Activated T-helper 2 cell treated with anti-CD3 and anti-CD28 coated beads, Interferon-gamma antibody, Interleukin-2, Interleukin-4, amounts not matched to agents 10 μg/mL and 5 μg/mL and 100 μg/mL, durations not matched to agents 14 hours and 24 hours and 36 hours (primary cell): ENCODE measurements at regions not wholly inside any gene's neighbourhood (a gene's known extent, or its start where the extent isn't known, plus 50 kb on each side); places are given as distances from the start of the nearest gene placed in this dataset.
"Not testable (repeated sequence)": the region's sequence is repeated elsewhere in the genome, so short reads cannot be mapped to it uniquely, and the experiment has no call there.

Experiments
- DNase-seq: peaks from one replicate; pipeline ENCODE4 v3.0.0; 2021; ENCODE audit warnings: low spot score
- H3K27ac Mint-ChIP-seq: one replicate; pipeline ENCODE4 v1.8.0; 2021; ENCODE audit warnings: mixed read lengths
- H3K27me3 Mint-ChIP-seq: one replicate; pipeline ENCODE4 v1.8.0; 2021; ENCODE audit warnings: low read depth, mixed read lengths
- H3K36me3 Mint-ChIP-seq: one replicate; pipeline ENCODE4 v1.8.0; 2021; ENCODE audit warnings: low read depth, mixed read lengths
- H3K4me1 Mint-ChIP-seq: one replicate; pipeline ENCODE4 v1.8.0; 2021; ENCODE audit warnings: low read depth, mixed read lengths
- H3K4me3 Mint-ChIP-seq: one replicate; pipeline ENCODE4 v1.8.0; 2021; ENCODE audit warnings: low read depth, mild to moderate bottlenecking, moderate library complexity, mixed read lengths
- H3K9me3 Mint-ChIP-seq: one replicate; pipeline ENCODE4 v1.8.0; 2021; ENCODE audit warnings: mixed read lengths
- intact Hi-C: fragments of 100-400 bp; cut with micrococcal nuclease; formaldehyde crosslinking; loops from one replicate; pipeline ENCODE4 v1.15.1; 2023

DNA sequence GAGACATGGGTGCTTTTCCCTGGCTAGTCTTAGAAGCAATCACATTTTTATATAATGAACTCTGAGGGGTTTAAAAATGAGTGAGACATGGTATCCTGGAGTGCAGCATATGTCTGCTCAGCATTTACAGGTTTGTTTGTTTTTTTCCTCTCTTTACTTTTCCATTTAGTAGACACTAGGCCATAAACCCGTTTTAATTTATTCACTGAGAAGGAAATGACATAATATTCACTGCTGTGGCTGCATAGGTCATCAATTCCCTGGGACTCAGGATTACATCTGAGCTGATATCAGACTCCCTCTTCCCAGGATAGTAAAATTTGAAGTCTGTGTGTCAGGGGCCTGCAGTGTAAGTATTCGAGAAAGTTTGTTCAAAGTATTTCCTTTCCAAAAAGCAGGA is 178.9 kb upstream of the SPRY1 start:
- Mint-ChIP-seq H3K27ac (no peak overlapping the region), H3K4me3 (no peak overlapping the region), H3K36me3 (no peaks in the 10 kb centered on the region), H3K9me3 (no peaks in the 10 kb centered on the region), H3K4me1 (no peaks in the 10 kb centered on the region), H3K27me3 (no peaks in the 10 kb centered on the region)
- intact Hi-C loops, result no loop called here
- DNase-seq, result no peak

DNA sequence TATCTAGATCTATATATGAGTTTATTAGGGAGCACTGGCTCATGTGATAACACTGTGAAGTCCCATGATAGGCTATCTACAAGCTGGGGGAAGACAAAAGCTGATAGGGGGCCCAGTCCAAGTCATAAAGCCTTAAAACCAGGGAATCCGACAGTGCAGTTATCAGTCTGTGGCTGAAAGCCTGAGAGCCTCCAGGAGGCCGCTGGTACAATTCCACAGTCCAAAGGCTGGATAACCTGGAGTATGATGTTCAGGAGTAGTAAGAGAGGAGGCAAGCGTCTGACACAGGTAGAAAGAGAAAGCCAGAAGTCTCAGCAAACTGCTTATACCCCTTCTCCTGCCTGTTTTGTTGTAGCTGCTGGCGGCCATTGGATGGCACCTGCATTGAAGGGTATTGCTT is 177.6 kb upstream of the SPRY1 start:
- H3K9me3 Mint-ChIP-seq, result no peaks in the 10 kb centered on the region
- H3K36me3 Mint-ChIP-seq, result peaks cover 4% of the 10 kb centered on the region
- DNase-seq, result no peak
- no peaks in the 10 kb centered on the region for H3K4me1 Mint-ChIP-seq
- H3K27me3 Mint-ChIP-seq, result no peaks in the 10 kb centered on the region
- no peak overlapping the region for H3K4me3 Mint-ChIP-seq
- H3K27ac Mint-ChIP-seq, result no peak overlapping the region
- intact Hi-C loops, result no loop called here

DNA sequence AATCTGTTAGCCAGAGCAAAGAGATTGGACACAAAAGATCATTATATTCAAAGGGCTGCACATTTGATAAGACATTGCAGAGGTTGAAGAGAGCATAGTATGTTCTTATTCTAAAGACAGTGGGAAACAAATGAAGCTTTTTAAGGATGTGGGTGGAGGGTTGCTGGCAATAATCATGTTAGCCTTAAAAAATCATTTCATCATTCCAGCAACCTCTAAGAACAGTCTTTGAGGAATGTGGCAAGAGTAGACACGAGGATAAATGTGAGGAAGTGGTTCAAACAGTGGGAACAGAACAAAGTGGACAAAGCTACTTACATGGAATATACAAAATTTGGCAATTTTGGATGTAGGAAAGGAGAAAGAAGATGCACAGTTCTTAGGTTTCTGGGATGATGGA is 167.3 kb upstream of the SPRY1 start:
- Mint-ChIP-seq H3K27me3 (no peaks in the 10 kb centered on the region), H3K4me1 (no peaks in the 10 kb centered on the region), H3K4me3 (no peak overlapping the region), H3K36me3 (no peaks in the 10 kb centered on the region), H3K9me3 (no peaks in the 10 kb centered on the region), H3K27ac (no peak overlapping the region)
- intact Hi-C loops, result no loop called here
- DNase-seq, result no peak

DNA sequence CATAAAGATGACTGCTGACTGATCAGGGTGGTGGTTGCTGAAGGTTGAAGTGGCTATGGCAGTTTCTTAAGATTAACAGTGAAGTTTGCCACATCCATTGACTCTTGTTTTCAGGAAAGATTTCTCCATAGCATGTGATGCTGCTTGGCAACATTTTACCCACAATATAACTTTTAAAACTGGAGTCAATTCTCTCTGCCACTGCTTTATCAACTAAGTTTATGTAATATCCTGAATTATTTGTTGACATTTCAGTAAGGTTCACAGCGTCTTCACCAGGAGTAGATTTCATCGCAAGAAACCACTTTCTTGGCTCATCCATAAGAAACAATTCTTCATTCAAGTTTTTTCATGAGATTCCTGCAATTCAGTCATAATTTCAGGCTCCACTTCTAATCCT is 166.5 kb upstream of the SPRY1 start:
- H3K9me3 Mint-ChIP-seq, result no peaks in the 10 kb centered on the region
- no peaks in the 10 kb centered on the region for H3K4me1 Mint-ChIP-seq
- H3K4me3 Mint-ChIP-seq, result no peak overlapping the region
- intact Hi-C loops, result no loop called here
- no peak for DNase-seq
- H3K27ac Mint-ChIP-seq, result no peak overlapping the region
- H3K27me3 Mint-ChIP-seq, result no peaks in the 10 kb centered on the region
- H3K36me3 Mint-ChIP-seq, result no peaks in the 10 kb centered on the region

DNA sequence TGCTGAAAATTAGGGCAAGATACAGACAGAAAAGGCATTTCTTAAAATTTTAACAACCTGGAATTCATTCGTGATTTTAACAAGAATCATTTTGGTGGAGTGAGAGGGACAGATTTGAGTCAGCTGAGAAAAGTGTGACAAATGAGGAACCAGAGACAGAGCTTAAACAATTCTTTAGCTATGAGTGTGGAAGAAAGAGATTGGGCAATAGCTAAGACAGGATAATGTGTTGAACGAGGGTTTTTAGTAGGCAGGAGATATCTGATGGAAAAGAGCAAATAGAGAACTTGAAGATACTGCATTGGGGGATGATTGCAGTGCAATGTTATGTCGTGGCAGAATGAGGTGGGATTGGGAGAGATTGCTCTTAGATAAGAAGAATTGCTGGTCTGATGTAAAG is 164.2 kb upstream of the SPRY1 start:
- no peak for DNase-seq
- Mint-ChIP-seq H3K27me3 (no peaks in the 10 kb centered on the region), H3K4me3 (no peak overlapping the region), H3K4me1 (no peaks in the 10 kb centered on the region), H3K9me3 (no peaks in the 10 kb centered on the region), H3K27ac (no peak overlapping the region), H3K36me3 (no peaks in the 10 kb centered on the region)
- intact Hi-C loops, result no loop called here

DNA sequence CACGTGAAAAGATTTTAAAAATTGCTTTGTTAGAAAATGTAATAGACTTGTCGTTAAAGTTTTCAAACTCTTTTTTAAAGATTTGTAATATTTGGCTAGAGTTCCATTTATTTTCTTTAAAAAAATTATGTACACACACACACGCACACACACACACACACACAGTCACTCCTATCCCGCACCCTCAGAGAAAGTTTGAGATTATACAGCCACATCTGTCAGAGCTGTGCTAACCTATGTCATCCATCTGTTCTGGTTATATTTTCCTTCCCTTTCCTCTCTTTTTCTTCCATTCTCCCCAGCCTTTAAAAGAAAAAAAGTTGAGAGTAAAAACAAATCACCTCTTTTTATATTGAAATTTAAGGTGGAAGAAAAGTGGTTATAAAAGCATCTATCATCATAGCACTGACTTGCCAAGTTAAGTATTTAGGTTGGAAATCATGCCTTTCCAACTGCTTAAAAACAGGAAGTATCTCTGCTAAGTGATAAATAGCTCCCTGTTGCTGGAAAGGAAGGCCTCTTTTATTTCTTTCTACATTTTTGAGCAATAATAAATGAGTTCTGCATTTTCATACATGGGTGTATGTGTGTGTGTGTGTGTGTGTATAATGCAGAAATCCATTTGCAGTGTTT is 163.3 kb upstream of the SPRY1 start:
- no peaks in the 10 kb centered on the region for H3K36me3 Mint-ChIP-seq
- no peaks in the 10 kb centered on the region for H3K27me3 Mint-ChIP-seq
- H3K9me3 Mint-ChIP-seq, result no peaks in the 10 kb centered on the region
- H3K27ac Mint-ChIP-seq, result no peak overlapping the region
- no peak overlapping the region for H3K4me3 Mint-ChIP-seq
- intact Hi-C loops, result no loop called here
- H3K4me1 Mint-ChIP-seq, result no peaks in the 10 kb centered on the region
- DNase-seq, result no peak

DNA sequence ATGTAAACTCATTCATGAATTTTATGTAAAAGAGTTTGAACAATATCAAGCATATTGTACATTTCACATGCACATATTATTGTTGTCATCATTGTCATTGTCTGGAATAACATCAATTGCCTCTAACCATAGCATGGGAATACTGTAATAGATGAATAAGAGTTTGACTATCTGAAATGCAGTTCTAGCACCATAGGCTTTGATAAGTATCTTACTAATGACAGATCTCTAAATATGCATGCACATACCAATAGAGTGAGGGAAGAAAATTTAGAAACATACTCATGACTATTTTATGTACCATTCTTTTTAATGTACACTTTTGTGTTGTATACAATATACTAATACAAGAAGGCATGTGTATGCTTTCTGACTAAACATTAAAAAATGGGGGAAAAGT is 161.6 kb upstream of the SPRY1 start:
- no peaks in the 10 kb centered on the region for H3K27me3 Mint-ChIP-seq
- H3K36me3 Mint-ChIP-seq, result no peaks in the 10 kb centered on the region
- H3K4me1 Mint-ChIP-seq, result no peaks in the 10 kb centered on the region
- intact Hi-C loops, result no loop called here
- H3K27ac Mint-ChIP-seq, result no peak overlapping the region
- H3K4me3 Mint-ChIP-seq, result no peak overlapping the region
- H3K9me3 Mint-ChIP-seq, result no peaks in the 10 kb centered on the region
- DNase-seq, result no peak

DNA sequence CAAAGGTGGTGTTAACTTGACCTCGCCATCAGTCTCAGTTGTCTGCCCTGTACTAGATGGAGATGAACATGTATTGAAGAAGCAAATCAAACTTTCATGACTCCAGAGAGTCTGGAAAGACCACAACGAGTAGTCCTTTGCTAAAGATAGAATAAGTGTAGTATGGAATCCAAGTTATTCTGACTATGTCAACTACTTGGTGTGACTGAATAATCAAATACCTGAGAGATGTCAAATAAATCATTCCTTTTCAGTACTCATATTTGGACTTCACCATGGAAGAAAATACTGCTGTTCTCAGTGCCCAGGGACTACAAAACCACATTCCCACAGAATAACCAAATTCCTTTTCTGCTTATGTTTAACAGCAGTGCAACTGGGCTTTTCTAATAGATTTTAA is 161.2 kb upstream of the SPRY1 start:
- intact Hi-C loops, result no loop called here
- Mint-ChIP-seq H3K27me3 (no peaks in the 10 kb centered on the region), H3K36me3 (no peaks in the 10 kb centered on the region), H3K4me1 (no peaks in the 10 kb centered on the region), H3K9me3 (no peaks in the 10 kb centered on the region), H3K27ac (no peak overlapping the region), H3K4me3 (no peak overlapping the region)
- DNase-seq, result no peak

DNA sequence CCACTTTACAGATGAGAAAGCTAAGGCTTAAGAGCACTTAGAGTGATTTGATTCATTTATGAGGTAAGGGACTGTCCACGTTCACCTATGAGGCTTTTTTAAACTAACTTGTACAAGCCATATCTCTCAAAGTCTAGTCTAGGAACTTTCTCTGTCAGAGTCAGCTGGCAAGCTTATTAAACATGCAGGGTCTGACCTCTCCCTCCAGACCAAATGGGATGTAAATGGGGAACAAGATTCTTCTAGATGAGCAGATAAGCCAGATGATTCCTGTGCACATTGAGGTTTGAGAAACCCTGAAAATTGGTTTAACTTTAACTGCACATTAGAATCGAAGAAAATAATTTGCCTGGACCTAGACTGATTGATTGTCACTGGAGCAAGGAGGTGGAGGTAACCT is 160.0 kb upstream of the SPRY1 start:
- no peak for DNase-seq
- intact Hi-C loops, result no loop called here
- Mint-ChIP-seq H3K9me3 (no peaks in the 10 kb centered on the region), H3K27ac (no peak overlapping the region), H3K4me1 (no peaks in the 10 kb centered on the region), H3K27me3 (no peaks in the 10 kb centered on the region), H3K4me3 (no peak overlapping the region), H3K36me3 (no peaks in the 10 kb centered on the region)

DNA sequence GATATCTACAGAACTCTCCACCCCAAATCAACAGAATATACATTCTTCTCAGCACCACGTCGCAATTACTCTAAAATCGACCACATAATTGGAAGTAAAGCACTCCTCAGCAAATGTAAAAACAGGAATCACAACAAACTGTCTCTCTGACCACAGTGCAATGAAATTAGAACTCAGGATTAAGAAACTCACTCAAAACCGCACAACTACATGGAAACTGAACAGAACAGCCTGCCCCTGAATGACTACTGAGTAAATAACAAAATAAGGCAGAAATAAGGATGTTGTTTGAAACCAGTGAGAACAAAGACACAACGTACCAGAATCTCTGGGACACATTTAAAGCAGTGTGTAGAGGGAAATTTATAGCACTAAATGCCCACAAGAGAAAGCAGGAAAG is 156.3 kb upstream of the SPRY1 start:
- H3K4me3 Mint-ChIP-seq, H3K4me1 Mint-ChIP-seq, H3K36me3 Mint-ChIP-seq, H3K27me3 Mint-ChIP-seq, H3K27ac Mint-ChIP-seq, DNase-seq, intact Hi-C loops, H3K9me3 Mint-ChIP-seq: not testable (repeated sequence)

DNA sequence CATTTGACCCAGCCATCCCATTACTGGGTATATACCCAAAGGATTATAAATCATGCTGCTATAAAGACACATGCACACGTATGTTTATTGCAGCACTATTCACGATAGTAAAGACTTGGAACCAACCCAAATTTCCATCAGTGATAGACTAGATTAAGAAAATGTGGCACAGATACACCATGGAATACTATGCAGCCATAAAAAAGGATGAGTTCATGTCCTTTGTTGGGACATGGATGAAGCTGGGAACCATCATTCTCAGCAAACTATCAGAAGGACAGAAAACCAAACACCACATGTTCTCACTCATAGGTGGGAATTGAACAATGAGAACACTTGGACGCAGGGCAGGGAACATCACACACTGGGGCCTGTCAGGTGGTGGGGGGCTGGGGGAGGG is 153.4 kb upstream of the SPRY1 start:
- H3K4me1 Mint-ChIP-seq, intact Hi-C loops, H3K36me3 Mint-ChIP-seq, H3K9me3 Mint-ChIP-seq, H3K4me3 Mint-ChIP-seq, H3K27me3 Mint-ChIP-seq, DNase-seq, H3K27ac Mint-ChIP-seq: not testable (repeated sequence)

DNA sequence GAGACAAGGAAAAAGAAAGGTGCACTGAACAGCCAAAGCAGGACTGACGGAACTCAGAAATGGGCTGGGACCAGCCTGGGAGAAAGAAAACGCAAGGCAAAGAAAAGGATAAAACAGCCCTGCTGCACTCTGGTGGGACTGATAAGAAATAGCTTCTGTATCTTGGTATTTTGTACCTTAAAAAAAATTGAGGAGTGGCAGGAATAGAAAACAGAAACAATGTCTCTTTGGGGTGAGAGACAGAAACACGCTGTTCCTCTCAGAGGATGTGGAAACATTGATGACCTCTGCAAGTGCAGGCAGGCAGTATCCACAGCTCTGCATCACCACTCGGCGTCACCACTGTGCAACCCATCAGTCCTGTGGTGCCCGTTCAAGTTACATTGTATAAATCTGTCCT is 152.5 kb upstream of the SPRY1 start:
- DNase-seq, result no peak
- no peak overlapping the region for H3K27ac Mint-ChIP-seq
- peaks cover 4% of the 10 kb centered on the region for H3K9me3 Mint-ChIP-seq
- H3K4me3 Mint-ChIP-seq, result no peak overlapping the region
- no peaks in the 10 kb centered on the region for H3K4me1 Mint-ChIP-seq
- intact Hi-C loops, result no loop called here
- no peaks in the 10 kb centered on the region for H3K36me3 Mint-ChIP-seq
- H3K27me3 Mint-ChIP-seq, result no peaks in the 10 kb centered on the region

DNA sequence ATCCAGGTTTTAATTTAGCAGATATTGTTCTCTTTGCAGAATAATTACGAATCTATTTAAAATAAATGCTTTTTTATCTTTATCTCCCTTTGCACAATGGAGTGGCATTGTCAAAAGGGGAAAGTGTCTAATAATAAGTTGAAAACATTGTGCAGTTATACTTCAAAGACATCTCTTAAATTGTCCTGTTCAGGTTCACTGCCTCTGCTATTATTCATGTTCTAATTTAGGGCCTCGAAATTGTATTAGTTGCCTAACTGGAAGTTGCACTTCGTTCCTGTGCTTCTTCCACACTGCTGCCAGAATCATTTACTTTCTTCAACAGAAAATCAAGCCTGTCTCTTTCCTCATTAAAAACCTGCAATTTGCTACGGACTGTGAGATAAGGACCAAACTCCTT is 150.5 kb upstream of the SPRY1 start:
- DNase-seq, result no peak
- Mint-ChIP-seq H3K4me1 (no peaks in the 10 kb centered on the region), H3K27me3 (no peaks in the 10 kb centered on the region), H3K27ac (no peak overlapping the region), H3K9me3 (peaks cover 4% of the 10 kb centered on the region), H3K4me3 (no peak overlapping the region), H3K36me3 (no peaks in the 10 kb centered on the region)
- intact Hi-C loops, result no loop called here

DNA sequence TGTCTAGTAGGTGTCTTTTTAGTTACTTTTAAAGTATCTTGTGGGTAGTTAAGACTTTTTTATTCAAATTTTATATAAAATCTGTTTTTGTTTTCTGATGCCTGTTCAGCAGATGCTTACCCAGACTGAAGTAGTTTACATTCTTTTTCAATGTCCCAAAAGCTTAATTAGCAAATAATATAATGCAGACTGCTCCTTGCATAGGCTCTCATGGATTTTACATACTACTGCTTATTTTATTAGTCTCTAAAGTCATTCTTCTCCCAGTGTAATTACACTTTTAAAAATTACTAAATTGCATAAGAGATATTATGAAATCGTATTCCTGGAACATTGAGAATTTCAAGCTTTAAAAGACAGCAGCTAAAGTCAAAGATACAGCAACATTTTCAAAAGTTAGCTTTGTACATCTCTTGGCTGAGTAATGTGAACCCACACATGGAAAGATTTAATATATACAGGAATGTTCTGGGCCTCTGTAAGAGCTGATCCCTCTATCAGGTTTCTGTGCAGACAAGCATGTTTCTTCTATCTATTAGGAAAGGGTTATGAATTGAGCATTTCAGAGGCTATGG is 148.4 kb upstream of the SPRY1 start:
- Mint-ChIP-seq H3K9me3 (no peaks in the 10 kb centered on the region), H3K36me3 (no peaks in the 10 kb centered on the region)

More for the DNA sequence above, 148.4 kb upstream of the SPRY1 start:
- DNase-seq, result no peak
- no peak overlapping the region for H3K4me3 Mint-ChIP-seq
- no peaks in the 10 kb centered on the region for H3K27me3 Mint-ChIP-seq
- no peaks in the 10 kb centered on the region for H3K4me1 Mint-ChIP-seq
- intact Hi-C loops, result no loop called here
- no peak overlapping the region for H3K27ac Mint-ChIP-seq
